Lung (tissue), 11 donors: ENCODE measurements at regions not wholly inside any gene's neighbourhood (a gene's known extent, or its start where the extent isn't known, plus 50 kb on each side); places are given as distances from the start of the nearest gene placed in this dataset.
"Not testable (repeated sequence)": the region's sequence is repeated elsewhere in the genome, so short reads cannot be mapped to it uniquely, and the experiment has no call there.

ENCODE experiments used
- ATAC-seq: fragments of 200-7000 bp; cut with Tn5 transposase; one replicate; pipeline ENCODE4 v1.9.1; 2020; ENCODE audit warnings: moderate number of reproducible peaks; ENCODE audit not compliant: insufficient read depth, low FRiP score
- DNase-seq, 3 donors: peaks; one replicate each; pipeline ENCODE4 v3.0.0-alpha.2; 2013 to 2017
- H3K27ac ChIP-seq, 2 donors: one replicate each; pipeline ENCODE4 v1.5.1; 2013; ENCODE audit warnings: mild to moderate bottlenecking in 2 of 2, moderate library complexity in 2 of 2, control low read depth in 1 of 2, inconsistent platforms in 1 of 2, low read depth in 1 of 2, low read length in 1 of 2
- H3K27me3 ChIP-seq, 3 donors: one replicate each; pipeline ENCODE4 v1.5.1; 2013; ENCODE audit warnings: low read length in 2 of 3; ENCODE audit not compliant: control insufficient read depth in 3 of 3, insufficient read depth in 3 of 3
- H3K36me3 ChIP-seq, 4 donors: one replicate each; pipeline ENCODE4 v1.5.1; 2013; ENCODE audit warnings: low read length in 4 of 4, mild to moderate bottlenecking in 1 of 4, moderate library complexity in 1 of 4; ENCODE audit not compliant: control insufficient read depth in 4 of 4, insufficient read depth in 4 of 4
- H3K4me1 ChIP-seq, 5 donors: one replicate each; pipeline ENCODE4 v1.5.1; 2013; ENCODE audit warnings: low read length in 5 of 5, mild to moderate bottlenecking in 2 of 5, moderate library complexity in 1 of 5; ENCODE audit not compliant: control insufficient read depth in 5 of 5, insufficient read depth in 5 of 5
- H3K4me3 ChIP-seq: one replicate; pipeline ENCODE4 v1.5.1; 2013; ENCODE audit warnings: mild to moderate bottlenecking, control low read depth, moderate library complexity
- H3K9ac ChIP-seq, 2 donors: one replicate each; pipeline ENCODE4 v1.5.1; 2013; ENCODE audit warnings: low read length in 2 of 2, control low read depth in 1 of 2; ENCODE audit not compliant: insufficient read depth in 1 of 2
- H3K9me3 ChIP-seq, 4 donors: one replicate each; pipeline ENCODE4 v1.5.1; 2013; ENCODE audit warnings: low read length in 3 of 4, mild to moderate bottlenecking in 1 of 4, moderate library complexity in 1 of 4; ENCODE audit not compliant: control insufficient read depth in 4 of 4, insufficient read depth in 3 of 4
- CTCF ChIP-seq: IDR thresholded peaks from 2 replicates; pipeline ENCODE4 v1.5.1; 2012; ENCODE audit warnings: mild to moderate bottlenecking; ENCODE audit errors: control extremely low read depth, extremely low read depth
- WGBS, 2 donors: extraction: QIAGEN DNeasy Blood & Tissue Kit; methylation state at CpG; one replicate each; pipeline ENCODE4 v1.1.7; 2013; 5-methylcytosine and 5-hydroxymethylcytosine counted together
- donor health status: control.
- donor health status: control.
- donor health status: Bipolar disorder and iron deficiency.
- donor health status: healthy.
- donor health status: DM: yes; HTN: yes; CAD: no.

- H3K9ac ChIP-seq: no peak overlapping the region
- no peak for TF ChIP-seq CTCF
Measured at GRCh38 chr17:77622647-77623046, 335.9 kb upstream of the TNRC6C start.

DNA sequence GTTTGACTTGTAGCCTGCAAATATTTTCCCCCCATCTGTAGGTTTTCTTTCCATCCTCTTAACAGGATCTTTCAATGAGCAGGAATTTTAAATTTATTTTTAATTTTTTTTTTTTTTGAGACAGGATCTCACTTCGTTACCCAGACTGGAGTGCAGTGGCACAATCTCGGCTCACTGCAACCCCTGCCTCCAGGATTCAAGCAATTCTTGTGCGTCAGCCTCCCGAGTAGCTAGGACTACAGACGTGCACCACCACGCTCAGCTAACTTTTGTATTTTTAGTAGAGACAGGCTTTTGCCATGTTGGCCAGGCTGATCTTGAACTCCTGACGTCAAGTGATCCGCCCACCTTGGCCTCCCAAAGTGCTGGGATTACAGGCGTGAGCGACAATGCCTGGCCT, 335.2 kb upstream of the TNRC6C start:
- not testable (repeated sequence) for H3K4me1 ChIP-seq, H3K9me3 ChIP-seq, ATAC-seq, H3K27me3 ChIP-seq, H3K9ac ChIP-seq, H3K36me3 ChIP-seq, H3K4me3 ChIP-seq, H3K27ac ChIP-seq, DNase-seq
- WGBS, 2 donors: 92 to 94% methylated on average over 10 of the region's 10 CpGs

More at GRCh38 chr17:77622647-77623046, 335.9 kb upstream of the TNRC6C start:
- DNase-seq (peak in 2 of 3 donors; percentile 58 to 67), ATAC-seq (no peak)
- H3K27ac ChIP-seq: no peak overlapping the region
- H3K4me3 ChIP-seq: no peak overlapping the region
- H3K9me3 ChIP-seq: peaks cover 0 to 2% (median 0%) of the 10 kb centered on the region in 4 donors
- H3K27me3 ChIP-seq: no peaks in the 10 kb centered on the region
- H3K36me3 ChIP-seq: no peaks in the 10 kb centered on the region
- 61 to 83% methylated on average over 4 of the region's 4 CpGs for WGBS, 2 donors
- no peaks in the 10 kb centered on the region for H3K4me1 ChIP-seq

- ATAC-seq: no peak
- TF ChIP-seq CTCF: no peak
Measured at GRCh38 chr17:77628035-77628434, 330.5 kb upstream of the TNRC6C start.

GRCh38 chr17:77629284-77629683, 329.2 kb upstream of the TNRC6C start:
- not testable (repeated sequence) for H3K4me3 ChIP-seq, H3K4me1 ChIP-seq, ATAC-seq, H3K27ac ChIP-seq, DNase-seq, H3K27me3 ChIP-seq, H3K36me3 ChIP-seq, H3K9me3 ChIP-seq, H3K9ac ChIP-seq
- 79 to 87% methylated on average over 2 of the region's 2 CpGs for WGBS, 2 donors

More at GRCh38 chr17:77628035-77628434, 330.5 kb upstream of the TNRC6C start:
- 65 to 84% methylated on average over 2 of the region's 2 CpGs for WGBS, 2 donors
- H3K27ac ChIP-seq: no peak overlapping the region
- H3K9me3 ChIP-seq: peaks cover 0 to 4% (median 0%) of the 10 kb centered on the region in 4 donors
- H3K4me3 ChIP-seq: no peak overlapping the region
- H3K27me3 ChIP-seq: no peaks in the 10 kb centered on the region
- no peak overlapping the region for H3K9ac ChIP-seq
- no peaks in the 10 kb centered on the region for H3K36me3 ChIP-seq
- H3K4me1 ChIP-seq: no peaks in the 10 kb centered on the region
- no peak for DNase-seq

- H3K36me3 ChIP-seq: no peaks in the 10 kb centered on the region
- DNase-seq (no peak), ATAC-seq (no peak)
- H3K27me3 ChIP-seq: no peaks in the 10 kb centered on the region
- no peak overlapping the region for H3K4me3 ChIP-seq
- TF ChIP-seq CTCF: no peak
- H3K9ac ChIP-seq: no peak overlapping the region
- H3K9me3 ChIP-seq: peaks cover 0 to 9% (median 0%) of the 10 kb centered on the region in 4 donors
- WGBS, 2 donors: 95 to 96% methylated on average over 9 of the region's 9 CpGs
- H3K4me1 ChIP-seq: no peaks in the 10 kb centered on the region
- no peak overlapping the region for H3K27ac ChIP-seq
Measured at GRCh38 chr17:77631307-77631706, 327.2 kb upstream of the TNRC6C start.
